Panc1 (cell line): ENCODE measurements at regions not wholly inside any gene's neighbourhood (a gene's known extent, or its start where the extent isn't known, plus 50 kb on each side); places are given as distances from the start of the nearest gene placed in this dataset.

Source experiments
- ATAC-seq: fragments of 200-7000 bp; cut with Tn5 transposase; 2 replicates; pipeline ENCODE4 v1.9.1; 2020; ENCODE audit warnings: mild to moderate bottlenecking, moderate library complexity
- BruUV-seq: library from RNA; stranded (reverse); fragments of 400-500 nt; replicated peaks from 2 replicates; lab custom pipeline; 2021; lab: Mats Ljungman, UMichigan
- CTCF ChIA-PET: fragments of 300-600 bp; sonication (Branson Sonifier 250); formaldehyde crosslinking; loops from one replicate; lab custom pipeline; 2022; ENCODE audit warnings: antibody characterized with exemption; lab: Charles Lee
- POLR2A ChIA-PET: fragments of 300-600 bp; sonication (Branson Sonifier 250); formaldehyde crosslinking; loops from one replicate; lab custom pipeline; 2022; ENCODE audit warnings: antibody characterized with exemption; lab: Charles Lee
- DNase-seq: peaks from one replicate; pipeline ENCODE4 v3.0.0-alpha.2; 2010; ENCODE audit warnings: low read depth, low spot score
- H3K27ac ChIP-seq: 2 replicates; pipeline ENCODE4 v1.5.1; 2011; ENCODE audit warnings: mild to moderate bottlenecking, low read length, inconsistent platforms
- H3K27me3 ChIP-seq: fragments of 200-500 bp; sonication (Bioruptor generic); 2 replicates; pipeline ENCODE4 v1.6.0; 2014; ENCODE audit warnings: low read length, inconsistent platforms; ENCODE audit not compliant: control insufficient read depth, insufficient read depth
- H3K36me3 ChIP-seq: fragments of 200-500 bp; sonication (Bioruptor generic); 2 replicates; pipeline ENCODE4 v1.5.1; 2014; ENCODE audit warnings: inconsistent platforms, mild to moderate bottlenecking, low read length, moderate library complexity; ENCODE audit not compliant: control insufficient read depth, insufficient read depth
- H3K4me1 ChIP-seq: 2 replicates; pipeline ENCODE4 v1.5.1; 2011; ENCODE audit warnings: inconsistent platforms, mild to moderate bottlenecking, low read length, moderate library complexity; ENCODE audit not compliant: control insufficient read depth, insufficient read depth
- H3K4me3 ChIP-seq, 2 experiments: 2 replicates each; pipeline ENCODE4 v1.5.1; 2011 to 2012; ENCODE audit warnings: low read depth in 2 of 2, low read length in 2 of 2, mild to moderate bottlenecking in 2 of 2, inconsistent platforms in 1 of 2, moderate library complexity in 1 of 2
- H3K9me3 ChIP-seq: fragments of 200-500 bp; sonication (Bioruptor generic); 2 replicates; pipeline ENCODE4 v1.5.1; 2014; ENCODE audit warnings: low read depth, mild to moderate bottlenecking, inconsistent platforms, low read length, moderate library complexity; ENCODE audit not compliant: control insufficient read depth, insufficient read depth
- CTCF ChIP-seq: fragments of 450-650 bp; IDR thresholded peaks from 2 replicates; pipeline ENCODE4 v1.5.1; 2017; ENCODE audit warnings: mild to moderate bottlenecking
- POLR2AphosphoS5 ChIP-seq: IDR thresholded peaks from 2 replicates; pipeline ENCODE4 v1.6.1; 2012; ENCODE audit warnings: mild to moderate bottlenecking, low read depth, low read length, moderate library complexity
- SIN3A ChIP-seq: IDR thresholded peaks from 2 replicates; pipeline ENCODE4 v1.6.1; 2012; ENCODE audit warnings: low read depth, mild to moderate bottlenecking, low read length, moderate library complexity, borderline replicate concordance; ENCODE audit not compliant: insufficient read depth
- TCF7L2 ChIP-seq: IDR thresholded peaks from 2 replicates; pipeline ENCODE4 v1.6.1; 2011; ENCODE audit warnings: mild to moderate bottlenecking, low read depth, low read length, inconsistent platforms
- in situ Hi-C: cut with HindIII; loops from 2 replicates; pipeline ENCODE4 v1.10.0; 2016; ENCODE audit warnings: low sequenced_read_pairs, low pct_unique_long_range_greater_than_20kb
- intact Hi-C: fragments of 100-400 bp; cut with micrococcal nuclease; formaldehyde crosslinking; loops from one replicate; pipeline ENCODE4 v1.10.0; 2022; ENCODE audit not compliant: unreplicated experiment
- TF ChIP-seq, protein P1 (sequence below), 2 experiments: IDR thresholded peaks; 2 replicates each; pipeline ENCODE4 v1.6.1; 2011 to 2012; ENCODE audit warnings: low read depth in 2 of 2, control low read depth in 1 of 2, low read length in 1 of 2, mild to moderate bottlenecking in 1 of 2, moderate library complexity in 1 of 2; ENCODE audit not compliant: insufficient read depth in 1 of 2

GRCh38 chr3:42027571-42027970 is 63.6 kb upstream of the TRAK1 start:
- H3K9me3 ChIP-seq = no peaks in the 10 kb centered on the region
- intact Hi-C loops = loop anchor here (5.0 kb wide), 1 partner anchor 45 kb away; no protein-coding TSS in a partner anchor
- no peaks in the 10 kb centered on the region for H3K36me3 ChIP-seq
- in situ Hi-C loops = no loop called here
- ATAC-seq (no peak), DNase-seq (no peak)
- ChIA-PET POLR2A (no interaction called here), CTCF (no interaction called here)
- no TSS peak for BruUV-seq
- H3K4me1 ChIP-seq = peaks cover 38% of the 10 kb centered on the region
- TF ChIP-seq POLR2AphosphoS5 (no peak), SIN3A (no peak)
- TF ChIP-seq, protein P1, sequence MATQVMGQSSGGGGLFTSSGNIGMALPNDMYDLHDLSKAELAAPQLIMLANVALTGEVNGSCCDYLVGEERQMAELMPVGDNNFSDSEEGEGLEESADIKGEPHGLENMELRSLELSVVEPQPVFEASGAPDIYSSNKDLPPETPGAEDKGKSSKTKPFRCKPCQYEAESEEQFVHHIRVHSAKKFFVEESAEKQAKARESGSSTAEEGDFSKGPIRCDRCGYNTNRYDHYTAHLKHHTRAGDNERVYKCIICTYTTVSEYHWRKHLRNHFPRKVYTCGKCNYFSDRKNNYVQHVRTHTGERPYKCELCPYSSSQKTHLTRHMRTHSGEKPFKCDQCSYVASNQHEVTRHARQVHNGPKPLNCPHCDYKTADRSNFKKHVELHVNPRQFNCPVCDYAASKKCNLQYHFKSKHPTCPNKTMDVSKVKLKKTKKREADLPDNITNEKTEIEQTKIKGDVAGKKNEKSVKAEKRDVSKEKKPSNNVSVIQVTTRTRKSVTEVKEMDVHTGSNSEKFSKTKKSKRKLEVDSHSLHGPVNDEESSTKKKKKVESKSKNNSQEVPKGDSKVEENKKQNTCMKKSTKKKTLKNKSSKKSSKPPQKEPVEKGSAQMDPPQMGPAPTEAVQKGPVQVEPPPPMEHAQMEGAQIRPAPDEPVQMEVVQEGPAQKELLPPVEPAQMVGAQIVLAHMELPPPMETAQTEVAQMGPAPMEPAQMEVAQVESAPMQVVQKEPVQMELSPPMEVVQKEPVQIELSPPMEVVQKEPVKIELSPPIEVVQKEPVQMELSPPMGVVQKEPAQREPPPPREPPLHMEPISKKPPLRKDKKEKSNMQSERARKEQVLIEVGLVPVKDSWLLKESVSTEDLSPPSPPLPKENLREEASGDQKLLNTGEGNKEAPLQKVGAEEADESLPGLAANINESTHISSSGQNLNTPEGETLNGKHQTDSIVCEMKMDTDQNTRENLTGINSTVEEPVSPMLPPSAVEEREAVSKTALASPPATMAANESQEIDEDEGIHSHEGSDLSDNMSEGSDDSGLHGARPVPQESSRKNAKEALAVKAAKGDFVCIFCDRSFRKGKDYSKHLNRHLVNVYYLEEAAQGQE (IDR thresholded peaks at IDR 0.05; ENCODE audit: insufficient read depth in 1 of 2, low read depth in 2 of 2, low read length in 1 of 2) = no peak
- no peak overlapping the region for H3K4me3 ChIP-seq
- no peaks in the 10 kb centered on the region for H3K27me3 ChIP-seq
- no peak overlapping the region for H3K27ac ChIP-seq

- POLR2A ChIA-PET = interaction anchor here (0.5 kb wide), 2 partner anchors 46 to 54 kb away, joined by 3 to 26 read pairs; no protein-coding TSS in a partner anchor
- BruUV-seq = no TSS peak
- TF ChIP-seq SIN3A (no peak), POLR2AphosphoS5 (no peak), CTCF (no peak), TCF7L2 (no peak)
- TF ChIP-seq, protein P1 (IDR thresholded peaks at IDR 0.05; ENCODE audit: insufficient read depth in 1 of 2, low read depth in 2 of 2, low read length in 1 of 2) = no peak
- Histone ChIP-seq H3K36me3 (no peaks in the 10 kb centered on the region), H3K4me1 (peaks cover 46% of the 10 kb centered on the region), H3K27me3 (no peaks in the 10 kb centered on the region), H3K27ac (peak overlapping the region; percentile 74), H3K9me3 (no peaks in the 10 kb centered on the region), H3K4me3 (peak overlapping the region in 1 of 2 experiments; percentile 36; a peak in 2 of 4 replicates)
- intact Hi-C loops (loop anchor here (5.0 kb wide), 1 partner anchor 47 kb away; no protein-coding TSS in a partner anchor), in situ Hi-C loops (no loop called here)
- ATAC-seq (peak; percentile 75), DNase-seq (no peak)
- CTCF ChIA-PET = interaction anchor here (0.6 kb wide), 1 partner anchor 783 kb away, joined by 3 read pairs; no protein-coding TSS in a partner anchor
Observed at GRCh38 chr3:42025370-42026138, 63.7 kb upstream of the ULK4 start.
